ENCODE measurements at regions not wholly inside any gene's neighbourhood (a gene's known extent, or its start where the extent isn't known, plus 50 kb on each side); places are given as distances from the start of the nearest gene placed in this dataset.
A peak's percentile ranks its signal among the peaks of the same experiment; 100 is the strongest.

DNA sequence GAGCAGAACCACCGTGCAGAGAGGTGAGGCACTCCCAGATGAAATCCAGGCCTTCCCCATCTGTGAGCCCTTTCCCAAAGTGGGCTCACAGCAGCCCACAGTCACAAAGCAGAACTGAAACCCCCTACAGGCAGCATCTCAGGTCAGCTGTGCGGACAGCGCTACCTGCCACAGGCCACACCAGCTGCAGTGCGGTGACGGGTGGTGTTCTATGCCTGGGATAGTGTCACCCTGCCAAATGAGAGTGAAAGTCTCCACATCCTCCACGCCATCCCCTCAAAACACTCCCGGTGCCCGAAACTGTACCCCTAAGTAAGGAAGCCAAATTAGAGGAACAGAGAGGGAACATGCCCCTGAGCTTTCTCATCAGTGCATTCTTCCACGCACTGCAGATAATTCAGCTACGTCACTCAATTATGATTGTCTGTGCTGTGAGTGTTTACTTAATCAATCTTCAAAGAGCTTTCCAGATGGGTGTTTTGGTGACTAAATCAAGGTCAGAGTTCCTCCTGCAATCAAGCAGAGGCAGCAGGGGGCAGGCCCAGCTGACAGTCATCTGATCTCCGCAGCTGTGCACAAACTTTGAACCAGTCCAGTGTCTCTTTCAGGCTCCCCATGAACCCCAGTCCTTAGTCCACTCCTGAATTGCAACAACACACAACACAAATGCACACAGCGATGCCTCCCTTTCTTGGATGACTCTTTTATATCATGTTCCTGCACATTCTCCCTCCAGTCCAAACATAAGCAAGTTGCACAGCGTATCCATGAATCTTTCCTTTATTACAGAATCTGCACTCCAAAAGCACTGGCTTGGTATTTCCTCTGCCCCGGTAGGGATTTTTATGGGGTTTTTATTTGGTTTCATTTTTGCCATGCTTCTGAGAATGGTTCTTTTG lies 150.0 kb downstream of the TOMM20 start (continued):
- TF ChIP-seq, protein P1, sequence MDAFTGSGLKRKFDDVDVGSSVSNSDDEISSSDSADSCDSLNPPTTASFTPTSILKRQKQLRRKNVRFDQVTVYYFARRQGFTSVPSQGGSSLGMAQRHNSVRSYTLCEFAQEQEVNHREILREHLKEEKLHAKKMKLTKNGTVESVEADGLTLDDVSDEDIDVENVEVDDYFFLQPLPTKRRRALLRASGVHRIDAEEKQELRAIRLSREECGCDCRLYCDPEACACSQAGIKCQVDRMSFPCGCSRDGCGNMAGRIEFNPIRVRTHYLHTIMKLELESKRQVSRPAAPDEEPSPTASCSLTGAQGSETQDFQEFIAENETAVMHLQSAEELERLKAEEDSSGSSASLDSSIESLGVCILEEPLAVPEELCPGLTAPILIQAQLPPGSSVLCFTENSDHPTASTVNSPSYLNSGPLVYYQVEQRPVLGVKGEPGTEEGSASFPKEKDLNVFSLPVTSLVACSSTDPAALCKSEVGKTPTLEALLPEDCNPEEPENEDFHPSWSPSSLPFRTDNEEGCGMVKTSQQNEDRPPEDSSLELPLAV (CRISPR knock-in tag; conservative IDR thresholded peaks at IDR 0.05; ENCODE audit: low read depth): no peak
- TF ChIP-seq, protein P2, sequence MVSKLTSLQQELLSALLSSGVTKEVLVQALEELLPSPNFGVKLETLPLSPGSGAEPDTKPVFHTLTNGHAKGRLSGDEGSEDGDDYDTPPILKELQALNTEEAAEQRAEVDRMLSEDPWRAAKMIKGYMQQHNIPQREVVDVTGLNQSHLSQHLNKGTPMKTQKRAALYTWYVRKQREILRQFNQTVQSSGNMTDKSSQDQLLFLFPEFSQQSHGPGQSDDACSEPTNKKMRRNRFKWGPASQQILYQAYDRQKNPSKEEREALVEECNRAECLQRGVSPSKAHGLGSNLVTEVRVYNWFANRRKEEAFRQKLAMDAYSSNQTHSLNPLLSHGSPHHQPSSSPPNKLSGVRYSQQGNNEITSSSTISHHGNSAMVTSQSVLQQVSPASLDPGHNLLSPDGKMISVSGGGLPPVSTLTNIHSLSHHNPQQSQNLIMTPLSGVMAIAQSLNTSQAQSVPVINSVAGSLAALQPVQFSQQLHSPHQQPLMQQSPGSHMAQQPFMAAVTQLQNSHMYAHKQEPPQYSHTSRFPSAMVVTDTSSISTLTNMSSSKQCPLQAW (CRISPR knock-in tag; IDR thresholded peaks at IDR 0.05): peak; percentile 87
- TF ChIP-seq TBL1XR1 (IDR thresholded peaks at IDR 0.05; ENCODE audit: borderline replicate concordance, low read length, partially characterized antibody): peak; percentile 88
- TF ChIP-seq ZFP41 (CRISPR knock-in tag; IDR thresholded peaks at IDR 0.05; ENCODE audit: borderline replicate concordance): no peak
- peak; percentile 90 for TF ChIP-seq PPARG (CRISPR knock-in tag; conservative IDR thresholded peaks at IDR 0.05)
- TF ChIP-seq GATAD2A (CRISPR knock-in tag; IDR thresholded peaks at IDR 0.05): peak; percentile 96
- no peak for TF ChIP-seq HOXD1 (CRISPR knock-in tag; IDR thresholded peaks at IDR 0.05)
- TF ChIP-seq, protein P3, sequence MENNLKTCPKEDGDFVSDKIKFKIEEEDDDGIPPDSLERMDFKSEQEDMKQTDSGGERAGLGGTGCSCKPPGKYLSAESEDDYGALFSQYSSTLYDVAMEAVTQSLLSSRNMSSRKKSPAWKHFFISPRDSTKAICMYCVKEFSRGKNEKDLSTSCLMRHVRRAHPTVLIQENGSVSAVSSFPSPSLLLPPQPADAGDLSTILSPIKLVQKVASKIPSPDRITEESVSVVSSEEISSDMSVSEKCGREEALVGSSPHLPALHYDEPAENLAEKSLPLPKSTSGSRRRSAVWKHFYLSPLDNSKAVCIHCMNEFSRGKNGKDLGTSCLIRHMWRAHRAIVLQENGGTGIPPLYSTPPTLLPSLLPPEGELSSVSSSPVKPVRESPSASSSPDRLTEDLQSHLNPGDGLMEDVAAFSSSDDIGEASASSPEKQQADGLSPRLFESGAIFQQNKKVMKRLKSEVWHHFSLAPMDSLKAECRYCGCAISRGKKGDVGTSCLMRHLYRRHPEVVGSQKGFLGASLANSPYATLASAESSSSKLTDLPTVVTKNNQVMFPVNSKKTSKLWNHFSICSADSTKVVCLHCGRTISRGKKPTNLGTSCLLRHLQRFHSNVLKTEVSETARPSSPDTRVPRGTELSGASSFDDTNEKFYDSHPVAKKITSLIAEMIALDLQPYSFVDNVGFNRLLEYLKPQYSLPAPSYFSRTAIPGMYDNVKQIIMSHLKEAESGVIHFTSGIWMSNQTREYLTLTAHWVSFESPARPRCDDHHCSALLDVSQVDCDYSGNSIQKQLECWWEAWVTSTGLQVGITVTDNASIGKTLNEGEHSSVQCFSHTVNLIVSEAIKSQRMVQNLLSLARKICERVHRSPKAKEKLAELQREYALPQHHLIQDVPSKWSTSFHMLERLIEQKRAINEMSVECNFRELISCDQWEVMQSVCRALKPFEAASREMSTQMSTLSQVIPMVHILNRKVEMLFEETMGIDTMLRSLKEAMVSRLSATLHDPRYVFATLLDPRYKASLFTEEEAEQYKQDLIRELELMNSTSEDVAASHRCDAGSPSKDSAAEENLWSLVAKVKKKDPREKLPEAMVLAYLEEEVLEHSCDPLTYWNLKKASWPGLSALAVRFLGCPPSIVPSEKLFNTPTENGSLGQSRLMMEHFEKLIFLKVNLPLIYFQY (CRISPR knock-in tag; IDR thresholded peaks at IDR 0.05; ENCODE audit: borderline replicate concordance): peak; percentile 57; the same call in 1 of the 2 replicates
- no peak for TF ChIP-seq MLLT10 (CRISPR knock-in tag; IDR thresholded peaks at IDR 0.05)
- TF ChIP-seq HNRNPL (IDR thresholded peaks at IDR 0.05; ENCODE audit: low read depth, low read length): 0 out of 2 replicates have a peak, but pooled peaks have one; percentile 41
- TF ChIP-seq GATAD1 (CRISPR knock-in tag; IDR thresholded peaks at IDR 0.05): peak; percentile 30; the same call in 1 of the 2 replicates
- TF ChIP-seq MZF1 (CRISPR knock-in tag; IDR thresholded peaks at IDR 0.05; ENCODE audit: borderline replicate concordance): no peak
- TF ChIP-seq, protein P4, sequence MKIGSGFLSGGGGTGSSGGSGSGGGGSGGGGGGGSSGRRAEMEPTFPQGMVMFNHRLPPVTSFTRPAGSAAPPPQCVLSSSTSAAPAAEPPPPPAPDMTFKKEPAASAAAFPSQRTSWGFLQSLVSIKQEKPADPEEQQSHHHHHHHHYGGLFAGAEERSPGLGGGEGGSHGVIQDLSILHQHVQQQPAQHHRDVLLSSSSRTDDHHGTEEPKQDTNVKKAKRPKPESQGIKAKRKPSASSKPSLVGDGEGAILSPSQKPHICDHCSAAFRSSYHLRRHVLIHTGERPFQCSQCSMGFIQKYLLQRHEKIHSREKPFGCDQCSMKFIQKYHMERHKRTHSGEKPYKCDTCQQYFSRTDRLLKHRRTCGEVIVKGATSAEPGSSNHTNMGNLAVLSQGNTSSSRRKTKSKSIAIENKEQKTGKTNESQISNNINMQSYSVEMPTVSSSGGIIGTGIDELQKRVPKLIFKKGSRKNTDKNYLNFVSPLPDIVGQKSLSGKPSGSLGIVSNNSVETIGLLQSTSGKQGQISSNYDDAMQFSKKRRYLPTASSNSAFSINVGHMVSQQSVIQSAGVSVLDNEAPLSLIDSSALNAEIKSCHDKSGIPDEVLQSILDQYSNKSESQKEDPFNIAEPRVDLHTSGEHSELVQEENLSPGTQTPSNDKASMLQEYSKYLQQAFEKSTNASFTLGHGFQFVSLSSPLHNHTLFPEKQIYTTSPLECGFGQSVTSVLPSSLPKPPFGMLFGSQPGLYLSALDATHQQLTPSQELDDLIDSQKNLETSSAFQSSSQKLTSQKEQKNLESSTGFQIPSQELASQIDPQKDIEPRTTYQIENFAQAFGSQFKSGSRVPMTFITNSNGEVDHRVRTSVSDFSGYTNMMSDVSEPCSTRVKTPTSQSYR (CRISPR knock-in tag; IDR thresholded peaks at IDR 0.05; ENCODE audit: borderline replicate concordance): peak; percentile 55; the same call in 1 of the 2 replicates
- no peak for TF ChIP-seq PHF5A (CRISPR knock-in tag; IDR thresholded peaks at IDR 0.05; ENCODE audit: low read depth, unreplicated experiment)
- peak; percentile 67 for TF ChIP-seq CEBPB (IDR thresholded peaks at IDR 0.05; ENCODE audit: borderline replicate concordance, low read depth, low read length)
- TF ChIP-seq, protein P5, sequence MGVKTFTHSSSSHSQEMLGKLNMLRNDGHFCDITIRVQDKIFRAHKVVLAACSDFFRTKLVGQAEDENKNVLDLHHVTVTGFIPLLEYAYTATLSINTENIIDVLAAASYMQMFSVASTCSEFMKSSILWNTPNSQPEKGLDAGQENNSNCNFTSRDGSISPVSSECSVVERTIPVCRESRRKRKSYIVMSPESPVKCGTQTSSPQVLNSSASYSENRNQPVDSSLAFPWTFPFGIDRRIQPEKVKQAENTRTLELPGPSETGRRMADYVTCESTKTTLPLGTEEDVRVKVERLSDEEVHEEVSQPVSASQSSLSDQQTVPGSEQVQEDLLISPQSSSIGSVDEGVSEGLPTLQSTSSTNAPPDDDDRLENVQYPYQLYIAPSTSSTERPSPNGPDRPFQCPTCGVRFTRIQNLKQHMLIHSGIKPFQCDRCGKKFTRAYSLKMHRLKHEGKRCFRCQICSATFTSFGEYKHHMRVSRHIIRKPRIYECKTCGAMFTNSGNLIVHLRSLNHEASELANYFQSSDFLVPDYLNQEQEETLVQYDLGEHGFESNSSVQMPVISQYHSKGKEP (CRISPR knock-in tag; IDR thresholded peaks at IDR 0.05): no peak
- no peak for TF ChIP-seq HNRNPH1 (optimal IDR thresholded peaks at IDR 0.05; ENCODE audit: low read depth, low read length)
